ENCODE measurements at regions not wholly inside any gene's neighbourhood (a gene's known extent, or its start where the extent isn't known, plus 50 kb on each side); places are given as distances from the start of the nearest gene placed in this dataset.
"Not testable (repeated sequence)": the region's sequence is repeated elsewhere in the genome, so short reads cannot be mapped to it uniquely, and the experiment has no call there.

GRCh38 chr9:2263111-2263510, 248.0 kb downstream of the SMARCA2 start:
- TF ChIP-seq POLR2A (IDR thresholded peaks at IDR 0.05; ENCODE audit: low read depth, low read length) = no peak
- no peak for TF ChIP-seq POLR2AphosphoS5 (IDR thresholded peaks at IDR 0.05; ENCODE audit: low read depth, low read length)
- TF ChIP-seq TAF1 (IDR thresholded peaks at IDR 0.05; ENCODE audit: borderline replicate concordance, low read depth, low read length) = no peak
- FAIRE-seq (no peak), DNase-seq (ENCODE audit: insufficient read length) (no peak)

- DNase-seq (ENCODE audit: insufficient read length) = no peak
- FAIRE-seq = no peak
Observed at GRCh38 chr9:2263665-2264064, 248.5 kb downstream of the SMARCA2 start.

GRCh38 chr9:2264081-2264480, 248.9 kb downstream of the SMARCA2 start:
- DNase-seq (ENCODE audit: insufficient read length) (no peak), FAIRE-seq (no peak)
- TF ChIP-seq TAF1 (IDR thresholded peaks at IDR 0.05; ENCODE audit: borderline replicate concordance, low read depth, low read length) (no peak), POLR2AphosphoS5 (IDR thresholded peaks at IDR 0.05; ENCODE audit: low read depth, low read length) (no peak), POLR2A (IDR thresholded peaks at IDR 0.05; ENCODE audit: low read depth, low read length) (no peak)

More at GRCh38 chr9:2263665-2264064, 248.5 kb downstream of the SMARCA2 start:
- TF ChIP-seq TAF1 (IDR thresholded peaks at IDR 0.05; ENCODE audit: borderline replicate concordance, low read depth, low read length) = no peak
- TF ChIP-seq POLR2A (IDR thresholded peaks at IDR 0.05; ENCODE audit: low read depth, low read length) = no peak

- DNase-seq (ENCODE audit: insufficient read length) (no peak), FAIRE-seq (no peak)
- no peak for TF ChIP-seq POLR2AphosphoS5 (IDR thresholded peaks at IDR 0.05; ENCODE audit: low read depth, low read length)
- TF ChIP-seq TAF1 (IDR thresholded peaks at IDR 0.05; ENCODE audit: borderline replicate concordance, low read depth, low read length) = no peak
- no peak for TF ChIP-seq POLR2A (IDR thresholded peaks at IDR 0.05; ENCODE audit: low read depth, low read length)
Observed at GRCh38 chr9:2267181-2267745, 252.1 kb downstream of the SMARCA2 start.

- FAIRE-seq (no peak), DNase-seq (ENCODE audit: insufficient read length) (no peak)
Observed at GRCh38 chr9:2269778-2270177, 254.6 kb downstream of the SMARCA2 start.

GRCh38 chr9:2270565-2270964, 255.4 kb downstream of the SMARCA2 start:
- no peak for TF ChIP-seq POLR2A (IDR thresholded peaks at IDR 0.05; ENCODE audit: low read depth, low read length)
- TF ChIP-seq POLR2AphosphoS5 (IDR thresholded peaks at IDR 0.05; ENCODE audit: low read depth, low read length) = no peak
- no peak for TF ChIP-seq TAF1 (IDR thresholded peaks at IDR 0.05; ENCODE audit: borderline replicate concordance, low read depth, low read length)
- DNase-seq (ENCODE audit: insufficient read length) (no peak), FAIRE-seq (no peak)

More at GRCh38 chr9:2269778-2270177, 254.6 kb downstream of the SMARCA2 start:
- TF ChIP-seq POLR2A (IDR thresholded peaks at IDR 0.05; ENCODE audit: low read depth, low read length) (no peak), POLR2AphosphoS5 (IDR thresholded peaks at IDR 0.05; ENCODE audit: low read depth, low read length) (no peak), TAF1 (IDR thresholded peaks at IDR 0.05; ENCODE audit: borderline replicate concordance, low read depth, low read length) (no peak)

GRCh38 chr9:2271426-2271825, 256.3 kb downstream of the SMARCA2 start:
- no peak for FAIRE-seq
- TF ChIP-seq POLR2A (IDR thresholded peaks at IDR 0.05; ENCODE audit: low read depth, low read length) (no peak), POLR2AphosphoS5 (IDR thresholded peaks at IDR 0.05; ENCODE audit: low read depth, low read length) (no peak), TAF1 (IDR thresholded peaks at IDR 0.05; ENCODE audit: borderline replicate concordance, low read depth, low read length) (no peak)
- peak; percentile 15 for DNase-seq (ENCODE audit: insufficient read length)

- TF ChIP-seq POLR2A (IDR thresholded peaks at IDR 0.05; ENCODE audit: low read depth, low read length) (no peak), POLR2AphosphoS5 (IDR thresholded peaks at IDR 0.05; ENCODE audit: low read depth, low read length) (no peak), TAF1 (IDR thresholded peaks at IDR 0.05; ENCODE audit: borderline replicate concordance, low read depth, low read length) (no peak)
- FAIRE-seq = no peak
- no peak for DNase-seq (ENCODE audit: insufficient read length)
Observed at GRCh38 chr9:2274762-2275161, 259.6 kb downstream of the SMARCA2 start.

- DNase-seq (ENCODE audit: insufficient read length) = no peak
- no peak for FAIRE-seq
- TF ChIP-seq TAF1 (IDR thresholded peaks at IDR 0.05; ENCODE audit: borderline replicate concordance, low read depth, low read length) (no peak), POLR2A (IDR thresholded peaks at IDR 0.05; ENCODE audit: low read depth, low read length) (no peak), POLR2AphosphoS5 (IDR thresholded peaks at IDR 0.05; ENCODE audit: low read depth, low read length) (no peak)
Observed at GRCh38 chr9:2276296-2276695, 261.1 kb downstream of the SMARCA2 start.

GRCh38 chr9:2277133-2277532, 262.0 kb downstream of the SMARCA2 start:
- FAIRE-seq; DNase-seq (ENCODE audit: insufficient read length): not testable (repeated sequence)

- not testable (repeated sequence) for FAIRE-seq; DNase-seq (ENCODE audit: insufficient read length)
Observed at GRCh38 chr9:2277644-2278043, 262.5 kb downstream of the SMARCA2 start.

- not testable (repeated sequence) for FAIRE-seq; DNase-seq (ENCODE audit: insufficient read length)
Observed at GRCh38 chr9:2279138-2279537, 264.0 kb downstream of the SMARCA2 start.

GRCh38 chr9:2281031-2281802, 266.1 kb downstream of the SMARCA2 start:
- FAIRE-seq = no peak
- DNase-seq (ENCODE audit: insufficient read length) = no peak
- TF ChIP-seq POLR2AphosphoS5 (IDR thresholded peaks at IDR 0.05; ENCODE audit: low read depth, low read length) (no peak), TAF1 (IDR thresholded peaks at IDR 0.05; ENCODE audit: borderline replicate concordance, low read depth, low read length) (no peak), POLR2A (IDR thresholded peaks at IDR 0.05; ENCODE audit: low read depth, low read length) (no peak)
